HEK293 (cell line): ENCODE measurements at regions not wholly inside any gene's neighbourhood (a gene's known extent, or its start where the extent isn't known, plus 50 kb on each side); places are given as distances from the start of the nearest gene placed in this dataset.

Experiments
- CTCF ChIA-PET: fragments of 350-600 bp; formaldehyde crosslinking; extraction: SDS; loops from one replicate; lab custom pipeline; 2021; ENCODE audit warnings: antibody characterized with exemption; lab: Yijun Ruan, JAX
- POLR2A ChIA-PET: fragments of 300-600 bp; formaldehyde crosslinking; extraction: SDS; loops from one replicate; lab custom pipeline; 2020; ENCODE audit warnings: antibody characterized with exemption, inconsistent platforms; lab: Yijun Ruan, JAX
- H3K27ac ChIP-seq: fragments of 200-500 bp; sonication (Bioruptor generic); 2 replicates; pipeline ENCODE4 v1.5.1; 2014; ENCODE audit warnings: low read depth, low read length, control low read depth, inconsistent platforms; ENCODE audit errors: extremely low read depth
- H3K36me3 ChIP-seq, 2 experiments: fragments of 200-500 bp in 1 of 2; sonication (Bioruptor generic) in 1 of 2; 1 replicate in 1 of 2; 2 replicates in 1 of 2; pipeline ENCODE4 v1.5.1; 2014 to 2017; ENCODE audit warnings: inconsistent platforms in 2 of 2, low read length in 2 of 2; ENCODE audit not compliant: control insufficient read depth in 2 of 2, insufficient read depth in 1 of 2
- H3K4me1 ChIP-seq: fragments of 200-500 bp; sonication (Bioruptor generic); 2 replicates; pipeline ENCODE4 v1.5.1; 2014; ENCODE audit warnings: mild to moderate bottlenecking, low read length, inconsistent platforms; ENCODE audit not compliant: control insufficient read depth, insufficient read depth
- H3K4me3 ChIP-seq: 2 replicates; pipeline ENCODE4 v1.5.1; 2011; ENCODE audit warnings: low read depth, mild to moderate bottlenecking, control low read depth, low read length, moderate library complexity
- H3K9me3 ChIP-seq: fragments of 200-500 bp; sonication (Bioruptor generic); 2 replicates; pipeline ENCODE4 v1.5.1; 2014; ENCODE audit warnings: low read depth, low read length, inconsistent platforms; ENCODE audit not compliant: control insufficient read depth, insufficient read depth
- AEBP2 ChIP-seq: fragments of 450-650 bp; formaldehyde crosslinking; IDR thresholded peaks from 2 replicates; pipeline ENCODE4 v1.5.1; 2016; ENCODE audit warnings: missing biosample characterization, missing genetic modification characterization, borderline replicate concordance
- KLF7 ChIP-seq: fragments of 450-650 bp; formaldehyde crosslinking; IDR thresholded peaks from 2 replicates; pipeline ENCODE4 v1.5.1; 2016; ENCODE audit warnings: missing biosample characterization, missing genetic modification characterization, borderline replicate concordance
- PBX3 ChIP-seq: sonication (generic); formaldehyde crosslinking; IDR thresholded peaks from 2 replicates; pipeline ENCODE4 v1.8.1; 2022; ENCODE audit warnings: mild to moderate bottlenecking, moderate library complexity, missing genetic modification reagents
- ZEB2 ChIP-seq: fragments of 450-650 bp; formaldehyde crosslinking; IDR thresholded peaks from 2 replicates; pipeline ENCODE4 v1.5.1; 2016; ENCODE audit warnings: missing biosample characterization, missing genetic modification characterization
- ZFP37 ChIP-seq: fragments of 450-650 bp; formaldehyde crosslinking; IDR thresholded peaks from 2 replicates; pipeline ENCODE4 v1.5.1; 2016; ENCODE audit warnings: missing biosample characterization, missing genetic modification characterization
- ZNF112 ChIP-seq: fragments of 450-650 bp; formaldehyde crosslinking; IDR thresholded peaks from 2 replicates; pipeline ENCODE4 v1.5.0; 2017; ENCODE audit warnings: missing biosample characterization, missing genetic modification characterization
- ZNF138 ChIP-seq: fragments of 450-650 bp; formaldehyde crosslinking; IDR thresholded peaks from 2 replicates; pipeline ENCODE4 v1.5.1; 2016; ENCODE audit warnings: missing biosample characterization, missing genetic modification characterization, borderline replicate concordance
- ZNF146 ChIP-seq: fragments of 450-650 bp; formaldehyde crosslinking; IDR thresholded peaks from 2 replicates; pipeline ENCODE4 v1.5.1; 2016; ENCODE audit warnings: missing biosample characterization, missing genetic modification characterization
- ZNF202 ChIP-seq: fragments of 450-650 bp; formaldehyde crosslinking; IDR thresholded peaks from 2 replicates; pipeline ENCODE4 v1.5.1; 2016; ENCODE audit warnings: missing biosample characterization, missing genetic modification characterization, borderline replicate concordance
- ZNF292 ChIP-seq: fragments of 450-650 bp; formaldehyde crosslinking; IDR thresholded peaks from 2 replicates; pipeline ENCODE4 v1.5.1; 2016; ENCODE audit warnings: low read depth, missing biosample characterization, missing genetic modification characterization, borderline replicate concordance
- ZNF324 ChIP-seq: fragments of 450-650 bp; formaldehyde crosslinking; IDR thresholded peaks from 2 replicates; pipeline ENCODE4 v1.5.1; 2016; ENCODE audit warnings: missing biosample characterization, missing genetic modification characterization
- ZNF398 ChIP-seq: fragments of 450-650 bp; formaldehyde crosslinking; IDR thresholded peaks from 2 replicates; pipeline ENCODE4 v1.5.1; 2017; ENCODE audit warnings: missing biosample characterization, missing genetic modification characterization
- ZNF433 ChIP-seq: fragments of 450-650 bp; formaldehyde crosslinking; IDR thresholded peaks from 2 replicates; pipeline ENCODE4 v1.5.1; 2016; ENCODE audit warnings: missing biosample characterization, missing genetic modification characterization, low read depth
- ZNF560 ChIP-seq: fragments of 450-650 bp; formaldehyde crosslinking; IDR thresholded peaks from 2 replicates; pipeline ENCODE4 v1.5.1; 2017; ENCODE audit warnings: missing biosample characterization, missing genetic modification characterization, borderline replicate concordance
- ZNF561 ChIP-seq: fragments of 450-650 bp; IDR thresholded peaks from 2 replicates; pipeline ENCODE4 v1.5.1; 2018; ENCODE audit warnings: missing biosample characterization, missing genetic modification characterization, borderline replicate concordance
- ZNF600 ChIP-seq: fragments of 450-650 bp; formaldehyde crosslinking; IDR thresholded peaks from 2 replicates; pipeline ENCODE4 v1.5.1; 2016; ENCODE audit warnings: missing biosample characterization, missing genetic modification characterization
- ZNF707 ChIP-seq: fragments of 450-650 bp; formaldehyde crosslinking; IDR thresholded peaks from 2 replicates; pipeline ENCODE4 v1.5.1; 2016; ENCODE audit warnings: missing biosample characterization, missing genetic modification characterization
- ZNF830 ChIP-seq: fragments of 450-650 bp; IDR thresholded peaks from 2 replicates; pipeline ENCODE4 v1.5.0; 2018; ENCODE audit warnings: missing biosample characterization, missing genetic modification characterization, low read depth, mild to moderate bottlenecking, moderate library complexity
- ZNF837 ChIP-seq: fragments of 450-650 bp; formaldehyde crosslinking; IDR thresholded peaks from 2 replicates; pipeline ENCODE4 v1.5.1; 2016; ENCODE audit warnings: missing biosample characterization, missing genetic modification characterization
- ZSCAN30 ChIP-seq: fragments of 450-650 bp; IDR thresholded peaks from 2 replicates; pipeline ENCODE4 v1.5.1; 2018; ENCODE audit warnings: missing biosample characterization, mild to moderate bottlenecking, missing genetic modification characterization, moderate library complexity
- ZXDB ChIP-seq: fragments of 450-650 bp; formaldehyde crosslinking; IDR thresholded peaks from 2 replicates; pipeline ENCODE4 v1.5.1; 2016; ENCODE audit warnings: missing biosample characterization, missing genetic modification characterization
- TF ChIP-seq, protein P1 (sequence below): fragments of 450-650 bp; formaldehyde crosslinking; IDR thresholded peaks from 2 replicates; pipeline ENCODE4 v1.5.1; 2016; ENCODE audit warnings: missing biosample characterization, missing genetic modification characterization
- TF ChIP-seq, protein P2 (sequence below): fragments of 450-650 bp; formaldehyde crosslinking; IDR thresholded peaks from 2 replicates; pipeline ENCODE4 v1.5.1; 2016; ENCODE audit warnings: missing biosample characterization, missing genetic modification characterization

DNA sequence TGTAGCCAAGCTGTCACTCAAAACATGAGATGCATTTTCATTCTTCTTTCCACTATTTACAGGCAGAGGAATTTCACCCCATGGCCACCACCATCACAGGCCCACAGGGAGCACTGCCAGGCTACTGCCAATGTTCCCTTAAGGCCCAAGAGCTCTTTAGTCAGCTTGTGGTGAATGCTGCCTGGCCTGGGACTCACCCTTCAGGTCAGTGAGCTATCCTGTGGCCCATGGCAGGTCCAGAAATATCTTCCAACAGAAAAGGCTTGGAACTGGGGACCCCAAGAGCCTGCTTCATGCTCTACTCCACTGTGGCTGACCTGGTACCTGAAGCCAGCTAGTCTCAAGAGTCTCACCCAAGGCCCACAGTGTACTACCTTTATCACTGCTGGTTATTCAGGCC, 1518.7 kb upstream of the CDH9 start:
- no peaks in the 10 kb centered on the region for H3K9me3 ChIP-seq
- ChIA-PET POLR2A (no interaction called here), CTCF (no interaction called here)
- no peaks in the 10 kb centered on the region for H3K4me1 ChIP-seq
- no peaks in the 10 kb centered on the region for H3K36me3 ChIP-seq
- no peak overlapping the region for H3K27ac ChIP-seq
- no peak overlapping the region for H3K4me3 ChIP-seq
- TF ChIP-seq ZNF830 (tag by site-specific recombination) (no peak), ZNF707 (no peak), ZNF146 (no peak), ZNF433 (tag by site-specific recombination) (no peak), KLF7 (tag by site-specific recombination) (no peak), ZNF600 (tag by site-specific recombination) (no peak), ZNF324 (tag by site-specific recombination) (no peak), ZSCAN30 (tag by site-specific recombination) (no peak), AEBP2 (tag by site-specific recombination) (no peak), ZNF112 (tag by site-specific recombination) (no peak), ZNF398 (no peak), ZNF837 (tag by site-specific recombination) (no peak), ZNF138 (tag by site-specific recombination) (no peak), ZNF202 (no peak), ZFP37 (tag by site-specific recombination) (no peak), ZNF561 (tag by site-specific recombination) (no peak), PBX3 (CRISPR knock-in tag) (no peak), ZEB2 (tag by site-specific recombination) (no peak), ZXDB (no peak)
- TF ChIP-seq, protein P1, sequence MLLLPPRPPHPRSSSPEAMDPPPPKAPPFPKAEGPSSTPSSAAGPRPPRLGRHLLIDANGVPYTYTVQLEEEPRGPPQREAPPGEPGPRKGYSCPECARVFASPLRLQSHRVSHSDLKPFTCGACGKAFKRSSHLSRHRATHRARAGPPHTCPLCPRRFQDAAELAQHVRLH (tag by site-specific recombination) = no peak

GRCh38 chr5:28549588-28549987, 1511.2 kb upstream of the CDH9 start:
- no peaks in the 10 kb centered on the region for H3K4me1 ChIP-seq
- TF ChIP-seq ZNF560 (tag by site-specific recombination) = no peak
- TF ChIP-seq, protein P2, sequence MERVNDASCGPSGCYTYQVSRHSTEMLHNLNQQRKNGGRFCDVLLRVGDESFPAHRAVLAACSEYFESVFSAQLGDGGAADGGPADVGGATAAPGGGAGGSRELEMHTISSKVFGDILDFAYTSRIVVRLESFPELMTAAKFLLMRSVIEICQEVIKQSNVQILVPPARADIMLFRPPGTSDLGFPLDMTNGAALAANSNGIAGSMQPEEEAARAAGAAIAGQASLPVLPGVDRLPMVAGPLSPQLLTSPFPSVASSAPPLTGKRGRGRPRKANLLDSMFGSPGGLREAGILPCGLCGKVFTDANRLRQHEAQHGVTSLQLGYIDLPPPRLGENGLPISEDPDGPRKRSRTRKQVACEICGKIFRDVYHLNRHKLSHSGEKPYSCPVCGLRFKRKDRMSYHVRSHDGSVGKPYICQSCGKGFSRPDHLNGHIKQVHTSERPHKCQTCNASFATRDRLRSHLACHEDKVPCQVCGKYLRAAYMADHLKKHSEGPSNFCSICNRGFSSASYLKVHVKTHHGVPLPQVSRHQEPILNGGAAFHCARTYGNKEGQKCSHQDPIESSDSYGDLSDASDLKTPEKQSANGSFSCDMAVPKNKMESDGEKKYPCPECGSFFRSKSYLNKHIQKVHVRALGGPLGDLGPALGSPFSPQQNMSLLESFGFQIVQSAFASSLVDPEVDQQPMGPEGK (tag by site-specific recombination) = no peak
- TF ChIP-seq ZNF292 (tag by site-specific recombination) = no peak
- TF ChIP-seq, all 188 proteins: peak for 0
- no peak overlapping the region for H3K4me3 ChIP-seq
- CTCF ChIA-PET = interaction anchor here (0.6 kb wide), 1 partner anchor 17 kb away, joined by 3 read pairs; no protein-coding TSS in a partner anchor
- POLR2A ChIA-PET = no interaction called here
- no peaks in the 10 kb centered on the region for H3K9me3 ChIP-seq
- no peak overlapping the region for H3K27ac ChIP-seq
- no peaks in the 10 kb centered on the region for H3K36me3 ChIP-seq
